H1 (cell line): ENCODE measurements at regions not wholly inside any gene's neighbourhood (a gene's known extent, or its start where the extent isn't known, plus 50 kb on each side); places are given as distances from the start of the nearest gene placed in this dataset.

ENCODE experiments used
- BACH1 ChIP-seq: IDR thresholded peaks from 2 replicates; pipeline ENCODE4 v1.6.1; 2012; ENCODE audit warnings: low read length, improper control_type of control experiment
- EP300 ChIP-seq, 2 experiments: IDR thresholded peaks; 1 replicate in 1 of 2; 2 replicates in 1 of 2; pipeline ENCODE4 v1.6.1; 2011 to 2012; ENCODE audit warnings: low read depth in 2 of 2, low read length in 2 of 2, mild to moderate bottlenecking in 2 of 2, borderline replicate concordance in 1 of 2, inconsistent platforms in 1 of 2, moderate library complexity in 1 of 2
- EZH2 ChIP-seq: fragments of 200-600 bp; sonication (generic); IDR thresholded peaks from 2 replicates; pipeline ENCODE4 v1.7.1; 2012; ENCODE audit warnings: low read depth, mild to moderate bottlenecking, moderate library complexity, low read length, inconsistent platforms; ENCODE audit not compliant: severe bottlenecking
- HDAC2 ChIP-seq, 2 experiments: fragments of 300-600 bp in 1 of 2; sonication (generic) in 1 of 2; IDR thresholded peaks; 2 replicates each; pipeline ENCODE4 v1.6.1; 2011 to 2012; ENCODE audit warnings: low read depth in 2 of 2, low read length in 2 of 2, mild to moderate bottlenecking in 2 of 2, moderate library complexity in 2 of 2, borderline replicate concordance in 1 of 2, inconsistent platforms in 1 of 2
- NRF1 ChIP-seq: IDR thresholded peaks from 2 replicates; pipeline ENCODE4 v1.6.1; 2011; ENCODE audit warnings: mild to moderate bottlenecking, low read depth, low read length, improper control_type of control experiment
- POLR2A ChIP-seq, 2 experiments: IDR thresholded peaks; 1 replicate in 1 of 2; 2 replicates in 1 of 2; pipeline ENCODE4 v1.6.1; 2011; ENCODE audit warnings: low read depth in 2 of 2, low read length in 2 of 2, mild to moderate bottlenecking in 2 of 2; ENCODE audit errors: control extremely low read depth in 1 of 2
- POLR2AphosphoS5 ChIP-seq: IDR thresholded peaks from 2 replicates; pipeline ENCODE4 v1.6.1; 2011; ENCODE audit warnings: low read depth, low read length
- RAD21 ChIP-seq, 2 experiments: IDR thresholded peaks in 1 of 2; conservative IDR thresholded peaks in 1 of 2; 2 replicates each; pipeline ENCODE4 v1.6.1; 2011; ENCODE audit warnings: low read depth in 2 of 2, low read length in 2 of 2, improper control_type of control experiment in 1 of 2, inconsistent platforms in 1 of 2, mild to moderate bottlenecking in 1 of 2, moderate library complexity in 1 of 2
- SP2 ChIP-seq: IDR thresholded peaks from 2 replicates; pipeline ENCODE4 v1.6.1; 2012; ENCODE audit warnings: mild to moderate bottlenecking, low read length, inconsistent platforms
- SUZ12 ChIP-seq: fragments of 200-600 bp; sonication (generic); IDR thresholded peaks from 2 replicates; pipeline ENCODE4 v1.6.1; 2012; ENCODE audit warnings: mild to moderate bottlenecking, inconsistent platforms, low read length, moderate library complexity, mixed read lengths
- TAF1 ChIP-seq: IDR thresholded peaks from 2 replicates; pipeline ENCODE4 v1.6.1; 2011; ENCODE audit warnings: mild to moderate bottlenecking, low read depth, low read length
- TF ChIP-seq, protein P1 (sequence below), 3 experiments: IDR thresholded peaks; 1 replicate in 2 of 3; 2 replicates in 1 of 3; pipeline versions ENCODE4 v1.5.1 to v1.6.1; 2011; ENCODE audit warnings: low read length in 3 of 3, mild to moderate bottlenecking in 3 of 3, inconsistent platforms in 2 of 3, low read depth in 1 of 3, moderate library complexity in 1 of 3; ENCODE audit not compliant: insufficient read depth in 1 of 3; ENCODE audit errors: control extremely low read depth in 1 of 3

DNA sequence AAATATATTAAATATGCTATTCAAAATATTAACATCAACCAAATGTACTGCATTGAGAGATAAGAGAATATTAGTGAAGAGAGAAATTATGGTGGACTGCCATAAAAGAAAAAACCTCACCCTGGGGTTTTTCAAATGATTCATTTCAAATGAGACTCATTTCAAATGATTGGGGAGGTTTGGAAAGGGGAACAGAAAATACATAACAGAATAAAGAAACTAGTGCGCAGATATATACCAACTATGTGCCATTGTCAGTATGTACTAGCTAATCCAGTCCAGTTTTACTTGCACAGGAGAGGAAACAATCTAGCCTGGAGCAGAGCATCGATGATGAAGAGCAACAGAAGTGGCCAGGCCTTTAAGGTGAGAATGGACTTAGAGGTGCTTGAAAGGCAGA is 651.6 kb upstream of the RORB start:
- TF ChIP-seq SUZ12 (no peak), RAD21 (IDR thresholded peaks at IDR 0.05 in 1 of 2, conservative IDR thresholded peaks at IDR 0.05 in 1 of 2; ENCODE audit: low read depth in 2 of 2, low read length in 2 of 2) (no peak), EP300 (IDR thresholded peaks at IDR 0.05; ENCODE audit: borderline replicate concordance in 1 of 2, low read depth in 2 of 2, low read length in 2 of 2) (no peak), HDAC2 (IDR thresholded peaks at IDR 0.05; ENCODE audit: borderline replicate concordance in 1 of 2, low read depth in 2 of 2, low read length in 2 of 2) (no peak), TAF1 (no peak), EZH2 (no peak), NRF1 (no peak), POLR2AphosphoS5 (no peak), POLR2A (IDR thresholded peaks at IDR 0.05; ENCODE audit: control extremely low read depth in 1 of 2, low read depth in 2 of 2, low read length in 2 of 2) (no peak), BACH1 (no peak), SP2 (no peak)
- TF ChIP-seq, protein P1, sequence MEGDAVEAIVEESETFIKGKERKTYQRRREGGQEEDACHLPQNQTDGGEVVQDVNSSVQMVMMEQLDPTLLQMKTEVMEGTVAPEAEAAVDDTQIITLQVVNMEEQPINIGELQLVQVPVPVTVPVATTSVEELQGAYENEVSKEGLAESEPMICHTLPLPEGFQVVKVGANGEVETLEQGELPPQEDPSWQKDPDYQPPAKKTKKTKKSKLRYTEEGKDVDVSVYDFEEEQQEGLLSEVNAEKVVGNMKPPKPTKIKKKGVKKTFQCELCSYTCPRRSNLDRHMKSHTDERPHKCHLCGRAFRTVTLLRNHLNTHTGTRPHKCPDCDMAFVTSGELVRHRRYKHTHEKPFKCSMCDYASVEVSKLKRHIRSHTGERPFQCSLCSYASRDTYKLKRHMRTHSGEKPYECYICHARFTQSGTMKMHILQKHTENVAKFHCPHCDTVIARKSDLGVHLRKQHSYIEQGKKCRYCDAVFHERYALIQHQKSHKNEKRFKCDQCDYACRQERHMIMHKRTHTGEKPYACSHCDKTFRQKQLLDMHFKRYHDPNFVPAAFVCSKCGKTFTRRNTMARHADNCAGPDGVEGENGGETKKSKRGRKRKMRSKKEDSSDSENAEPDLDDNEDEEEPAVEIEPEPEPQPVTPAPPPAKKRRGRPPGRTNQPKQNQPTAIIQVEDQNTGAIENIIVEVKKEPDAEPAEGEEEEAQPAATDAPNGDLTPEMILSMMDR (IDR thresholded peaks at IDR 0.05; ENCODE audit: control extremely low read depth in 1 of 3, insufficient read depth in 1 of 3, low read depth in 1 of 3, low read length in 3 of 3): no peak
